UCSD-AML1 (cell line): ENCODE measurements at regions not wholly inside any gene's neighbourhood (a gene's known extent, or its start where the extent isn't known, plus 50 kb on each side); places are given as distances from the start of the nearest gene placed in this dataset.

Experiments used
- DNase-seq: peaks from one replicate; lab custom pipeline; 2025; ENCODE audit not compliant: unreplicated experiment; lab: John Stamatoyannopoulos, UW

GRCh38 chr4:15262396-15262795 lies 165.4 kb upstream of the C1QTNF7 start:
- no peak for DNase-seq

GRCh38 chr4:15270201-15270600 lies 157.6 kb upstream of the C1QTNF7 start:
- no peak for DNase-seq

GRCh38 chr4:15286041-15286440 lies 141.8 kb upstream of the C1QTNF7 start:
- no peak for DNase-seq

- no peak for DNase-seq
Observed at GRCh38 chr4:15291122-15291521, 136.7 kb upstream of the C1QTNF7 start.

GRCh38 chr4:15293711-15294110 lies 134.1 kb upstream of the C1QTNF7 start:
- DNase-seq, result no peak

- no peak for DNase-seq
Observed at GRCh38 chr4:15294202-15294601, 133.6 kb upstream of the C1QTNF7 start.

- no peak for DNase-seq
Observed at GRCh38 chr4:15294832-15295231, 133.0 kb upstream of the C1QTNF7 start.

GRCh38 chr4:15295421-15296162 lies 132.2 kb upstream of the C1QTNF7 start:
- no peak for DNase-seq

- DNase-seq, result no peak
Observed at GRCh38 chr4:15297344-15297743, 130.5 kb upstream of the C1QTNF7 start.

GRCh38 chr4:15299627-15300026 lies 128.2 kb upstream of the C1QTNF7 start:
- no peak for DNase-seq

GRCh38 chr4:15303052-15303641 lies 124.7 kb upstream of the C1QTNF7 start:
- no peak for DNase-seq

- no peak for DNase-seq
Observed at GRCh38 chr4:15314974-15315373, 112.9 kb upstream of the C1QTNF7 start.

- DNase-seq, result no peak
Observed at GRCh38 chr4:15317246-15317645, 110.6 kb upstream of the C1QTNF7 start.

- DNase-seq, result no peak
Observed at GRCh38 chr4:15318621-15319348, 109.0 kb upstream of the C1QTNF7 start.

- no peak for DNase-seq
Observed at GRCh38 chr4:15320121-15320678, 107.6 kb upstream of the C1QTNF7 start.

GRCh38 chr4:15322006-15322405 lies 105.8 kb upstream of the C1QTNF7 start:
- no peak for DNase-seq

GRCh38 chr4:15325987-15326386 lies 101.8 kb upstream of the C1QTNF7 start:
- no peak for DNase-seq

GRCh38 chr4:15327311-15328298 lies 100.2 kb upstream of the C1QTNF7 start:
- DNase-seq, result no peak

GRCh38 chr4:15331930-15332329 lies 95.9 kb upstream of the C1QTNF7 start:
- DNase-seq, result no peak

- DNase-seq, result no peak
Observed at GRCh38 chr4:15332377-15332776, 95.5 kb upstream of the C1QTNF7 start.
